Fibroblast of lung (primary cell): ENCODE measurements at regions not wholly inside any gene's neighbourhood (a gene's known extent, or its start where the extent isn't known, plus 50 kb on each side); places are given as distances from the start of the nearest gene placed in this dataset.

Source experiments
- DNase-seq, 2 donors: peaks; one replicate each; pipeline versions ENCODE4 v3.0.0 to v3.0.0-alpha.2; 2010; ENCODE audit warnings: low read depth in 2 of 2
- H2AFZ ChIP-seq: 2 replicates; pipeline ENCODE4 v1.5.1; 2012; ENCODE audit warnings: low read length, control low read depth, inconsistent platforms
- H3K27ac ChIP-seq: 2 replicates; pipeline ENCODE4 v1.5.1; 2011; ENCODE audit warnings: low read length, control low read depth; ENCODE audit not compliant: insufficient read depth
- H3K27me3 ChIP-seq: 2 replicates; pipeline ENCODE4 v1.5.1; 2011; ENCODE audit warnings: mild to moderate bottlenecking, low read length; ENCODE audit not compliant: control insufficient read depth, insufficient read depth
- H3K36me3 ChIP-seq: 2 replicates; pipeline ENCODE4 v1.5.1; 2011; ENCODE audit warnings: low read length; ENCODE audit not compliant: control insufficient read depth, insufficient read depth
- H3K4me1 ChIP-seq: 2 replicates; pipeline ENCODE4 v1.5.1; 2011; ENCODE audit warnings: low read length; ENCODE audit not compliant: control insufficient read depth, insufficient read depth; ENCODE audit errors: extremely low read depth
- H3K4me2 ChIP-seq: 2 replicates; pipeline ENCODE4 v1.5.1; 2011; ENCODE audit warnings: low read length, control low read depth; ENCODE audit not compliant: insufficient read depth; ENCODE audit errors: extremely low read depth
- H3K4me3 ChIP-seq, 4 experiments: fragments of 200-600 bp in 1 of 4; sonication (generic) in 1 of 4; replicated peaks in 1 of 4; 2 replicates each; pipeline ENCODE4 v1.5.1; 2011 to 2016; ENCODE audit warnings: low read length in 4 of 4, low read depth in 3 of 4, mild to moderate bottlenecking in 3 of 4, control low read depth in 2 of 4, inconsistent platforms in 1 of 4, mixed read lengths in 1 of 4; ENCODE audit not compliant: insufficient read depth in 1 of 4; ENCODE audit errors: control extremely low read depth in 1 of 4
- H3K79me2 ChIP-seq: 2 replicates; pipeline ENCODE4 v1.5.1; 2012; ENCODE audit warnings: mild to moderate bottlenecking, low read length, inconsistent platforms; ENCODE audit not compliant: control insufficient read depth, insufficient read depth
- H3K9ac ChIP-seq: 2 replicates; pipeline ENCODE4 v1.5.1; 2011; ENCODE audit warnings: mild to moderate bottlenecking, low read length, control low read depth; ENCODE audit not compliant: insufficient read depth
- H3K9me3 ChIP-seq: 2 replicates; pipeline ENCODE4 v1.5.1; 2012; ENCODE audit warnings: low read depth, low read length; ENCODE audit not compliant: control insufficient read depth, insufficient read depth
- H4K20me1 ChIP-seq: 2 replicates; pipeline ENCODE4 v1.5.1; 2011; ENCODE audit warnings: low read length; ENCODE audit not compliant: control insufficient read depth, insufficient read depth; ENCODE audit errors: extremely low read depth
- CTCF ChIP-seq, 2 donors: IDR thresholded peaks in 1 of 2; conservative IDR thresholded peaks in 1 of 2; 1 replicate in 1 of 2; 2 replicates in 1 of 2; pipeline ENCODE4 v1.5.1; 2011 to 2012; ENCODE audit warnings: low read length in 2 of 2, control low read depth in 1 of 2, inconsistent platforms in 1 of 2, low read depth in 1 of 2, mild to moderate bottlenecking in 1 of 2
- EZH2 ChIP-seq: IDR thresholded peaks from 2 replicates; pipeline ENCODE4 v1.5.1; 2012; ENCODE audit warnings: low read length, control low read depth, mild to moderate bottlenecking; ENCODE audit errors: missing control alignments

- no peak overlapping the region for H3K9ac ChIP-seq
Observed at GRCh38 chr4:137647375-137647774, 115.1 kb upstream of the PCDH18 start.

GRCh38 chr4:137644201-137644600 is 111.9 kb upstream of the PCDH18 start:
- no peak for TF ChIP-seq EZH2
- TF ChIP-seq CTCF (conservative IDR thresholded peaks at IDR 0.05 in 1 of 2, IDR thresholded peaks at IDR 0.05 in 1 of 2; ENCODE audit: low read depth in 1 of 2, low read length in 2 of 2) = no peak
- Histone ChIP-seq H3K79me2 (no peaks in the 10 kb centered on the region), H3K27ac (no peak overlapping the region), H3K4me3 (no peak overlapping the region), H2AFZ (peak overlapping the region; percentile 7), H3K36me3 (no peaks in the 10 kb centered on the region), H3K27me3 (no peaks in the 10 kb centered on the region), H3K4me2 (no peak overlapping the region), H3K9ac (no peak overlapping the region), H4K20me1 (no peaks in the 10 kb centered on the region), H3K4me1 (no peaks in the 10 kb centered on the region), H3K9me3 (no peaks in the 10 kb centered on the region)
- DNase-seq = peak; percentile 34 to 37

More at GRCh38 chr4:137647375-137647774, 115.1 kb upstream of the PCDH18 start:
- no peaks in the 10 kb centered on the region for H3K36me3 ChIP-seq
- H3K79me2 ChIP-seq = no peaks in the 10 kb centered on the region
- no peak overlapping the region for H3K4me3 ChIP-seq
- H3K27me3 ChIP-seq = no peaks in the 10 kb centered on the region
- TF ChIP-seq CTCF (conservative IDR thresholded peaks at IDR 0.05 in 1 of 2, IDR thresholded peaks at IDR 0.05 in 1 of 2; ENCODE audit: low read depth in 1 of 2, low read length in 2 of 2) (no peak), EZH2 (no peak)
- H3K27ac ChIP-seq = no peak overlapping the region
- no peaks in the 10 kb centered on the region for H3K9me3 ChIP-seq
- DNase-seq = no peak
- no peaks in the 10 kb centered on the region for H3K4me1 ChIP-seq
- H3K4me2 ChIP-seq = no peak overlapping the region
- no peak overlapping the region for H2AFZ ChIP-seq
- H4K20me1 ChIP-seq = no peaks in the 10 kb centered on the region

GRCh38 chr4:137641544-137641943 is 109.2 kb upstream of the PCDH18 start:
- TF ChIP-seq CTCF (conservative IDR thresholded peaks at IDR 0.05 in 1 of 2, IDR thresholded peaks at IDR 0.05 in 1 of 2; ENCODE audit: low read depth in 1 of 2, low read length in 2 of 2) = no peak
- H3K27ac ChIP-seq = no peak overlapping the region
- peak; percentile 24 to 76 for DNase-seq
- no peak overlapping the region for H3K4me3 ChIP-seq
- H4K20me1 ChIP-seq = no peaks in the 10 kb centered on the region
- no peaks in the 10 kb centered on the region for H3K36me3 ChIP-seq
- no peaks in the 10 kb centered on the region for H3K27me3 ChIP-seq
- H2AFZ ChIP-seq = no peak overlapping the region
- no peak overlapping the region for H3K4me2 ChIP-seq
- H3K9me3 ChIP-seq = no peaks in the 10 kb centered on the region
- H3K4me1 ChIP-seq = no peaks in the 10 kb centered on the region
- no peaks in the 10 kb centered on the region for H3K79me2 ChIP-seq
- no peak overlapping the region for H3K9ac ChIP-seq
